ENCODE measurements at regions not wholly inside any gene's neighbourhood (a gene's known extent, or its start where the extent isn't known, plus 50 kb on each side); places are given as distances from the start of the nearest gene placed in this dataset.
"Not testable (repeated sequence)": the region's sequence is repeated elsewhere in the genome, so short reads cannot be mapped to it uniquely, and the experiment has no call there.

DNA sequence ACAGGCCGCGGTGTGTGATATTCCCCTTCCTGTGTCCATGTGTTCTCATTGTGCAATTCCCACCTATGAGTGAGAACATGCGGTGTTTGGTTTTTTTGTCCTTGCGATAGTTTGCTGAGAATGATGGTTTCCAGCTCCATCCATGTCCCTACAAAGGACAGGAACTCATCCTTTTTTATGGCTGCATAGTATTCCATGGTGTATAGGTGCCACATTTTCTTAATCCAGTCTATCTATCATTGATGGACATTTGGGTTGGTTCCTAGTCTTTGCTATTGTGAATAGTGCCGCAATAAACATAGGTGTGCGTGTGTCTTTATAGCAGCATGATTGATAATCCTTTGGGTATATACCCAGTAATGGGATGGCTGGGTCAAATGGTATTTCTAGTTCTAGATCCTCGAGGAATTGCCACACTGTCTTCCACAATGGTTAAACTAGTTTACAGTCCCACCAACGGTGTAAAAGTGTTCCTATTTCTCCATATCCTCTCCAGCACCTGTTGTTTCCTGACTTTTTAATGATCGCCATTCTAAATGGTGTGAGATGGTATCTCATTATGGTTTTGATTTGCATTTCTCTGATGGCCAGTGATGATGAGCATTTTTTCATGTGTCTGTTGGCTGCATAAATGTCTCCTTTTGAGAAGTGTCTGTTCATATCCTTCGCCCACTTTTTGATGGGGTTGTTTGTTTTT, 125.1 kb downstream of the USP22 start:
- TF ChIP-seq, protein P1, sequence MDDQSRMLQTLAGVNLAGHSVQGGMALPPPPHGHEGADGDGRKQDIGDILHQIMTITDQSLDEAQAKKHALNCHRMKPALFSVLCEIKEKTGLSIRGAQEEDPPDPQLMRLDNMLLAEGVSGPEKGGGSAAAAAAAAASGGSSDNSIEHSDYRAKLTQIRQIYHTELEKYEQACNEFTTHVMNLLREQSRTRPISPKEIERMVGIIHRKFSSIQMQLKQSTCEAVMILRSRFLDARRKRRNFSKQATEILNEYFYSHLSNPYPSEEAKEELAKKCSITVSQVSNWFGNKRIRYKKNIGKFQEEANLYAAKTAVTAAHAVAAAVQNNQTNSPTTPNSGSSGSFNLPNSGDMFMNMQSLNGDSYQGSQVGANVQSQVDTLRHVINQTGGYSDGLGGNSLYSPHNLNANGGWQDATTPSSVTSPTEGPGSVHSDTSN (IDR thresholded peaks at IDR 0.05), result not testable (repeated sequence)
- TF ChIP-seq, protein P2, sequence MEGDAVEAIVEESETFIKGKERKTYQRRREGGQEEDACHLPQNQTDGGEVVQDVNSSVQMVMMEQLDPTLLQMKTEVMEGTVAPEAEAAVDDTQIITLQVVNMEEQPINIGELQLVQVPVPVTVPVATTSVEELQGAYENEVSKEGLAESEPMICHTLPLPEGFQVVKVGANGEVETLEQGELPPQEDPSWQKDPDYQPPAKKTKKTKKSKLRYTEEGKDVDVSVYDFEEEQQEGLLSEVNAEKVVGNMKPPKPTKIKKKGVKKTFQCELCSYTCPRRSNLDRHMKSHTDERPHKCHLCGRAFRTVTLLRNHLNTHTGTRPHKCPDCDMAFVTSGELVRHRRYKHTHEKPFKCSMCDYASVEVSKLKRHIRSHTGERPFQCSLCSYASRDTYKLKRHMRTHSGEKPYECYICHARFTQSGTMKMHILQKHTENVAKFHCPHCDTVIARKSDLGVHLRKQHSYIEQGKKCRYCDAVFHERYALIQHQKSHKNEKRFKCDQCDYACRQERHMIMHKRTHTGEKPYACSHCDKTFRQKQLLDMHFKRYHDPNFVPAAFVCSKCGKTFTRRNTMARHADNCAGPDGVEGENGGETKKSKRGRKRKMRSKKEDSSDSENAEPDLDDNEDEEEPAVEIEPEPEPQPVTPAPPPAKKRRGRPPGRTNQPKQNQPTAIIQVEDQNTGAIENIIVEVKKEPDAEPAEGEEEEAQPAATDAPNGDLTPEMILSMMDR (IDR thresholded peaks at IDR 0.05), result not testable (repeated sequence)
- not testable (repeated sequence) for TF ChIP-seq FOSL2 (IDR thresholded peaks at IDR 0.05); FOSL2 (CRISPR knock-in tag; IDR thresholded peaks at IDR 0.05); EP300 (IDR thresholded peaks at IDR 0.05); JUN (IDR thresholded peaks at IDR 0.05); POLR2AphosphoS2 (conservative IDR thresholded peaks at IDR 0.05; ENCODE audit: low read length)
- TF ChIP-seq, protein P3, sequence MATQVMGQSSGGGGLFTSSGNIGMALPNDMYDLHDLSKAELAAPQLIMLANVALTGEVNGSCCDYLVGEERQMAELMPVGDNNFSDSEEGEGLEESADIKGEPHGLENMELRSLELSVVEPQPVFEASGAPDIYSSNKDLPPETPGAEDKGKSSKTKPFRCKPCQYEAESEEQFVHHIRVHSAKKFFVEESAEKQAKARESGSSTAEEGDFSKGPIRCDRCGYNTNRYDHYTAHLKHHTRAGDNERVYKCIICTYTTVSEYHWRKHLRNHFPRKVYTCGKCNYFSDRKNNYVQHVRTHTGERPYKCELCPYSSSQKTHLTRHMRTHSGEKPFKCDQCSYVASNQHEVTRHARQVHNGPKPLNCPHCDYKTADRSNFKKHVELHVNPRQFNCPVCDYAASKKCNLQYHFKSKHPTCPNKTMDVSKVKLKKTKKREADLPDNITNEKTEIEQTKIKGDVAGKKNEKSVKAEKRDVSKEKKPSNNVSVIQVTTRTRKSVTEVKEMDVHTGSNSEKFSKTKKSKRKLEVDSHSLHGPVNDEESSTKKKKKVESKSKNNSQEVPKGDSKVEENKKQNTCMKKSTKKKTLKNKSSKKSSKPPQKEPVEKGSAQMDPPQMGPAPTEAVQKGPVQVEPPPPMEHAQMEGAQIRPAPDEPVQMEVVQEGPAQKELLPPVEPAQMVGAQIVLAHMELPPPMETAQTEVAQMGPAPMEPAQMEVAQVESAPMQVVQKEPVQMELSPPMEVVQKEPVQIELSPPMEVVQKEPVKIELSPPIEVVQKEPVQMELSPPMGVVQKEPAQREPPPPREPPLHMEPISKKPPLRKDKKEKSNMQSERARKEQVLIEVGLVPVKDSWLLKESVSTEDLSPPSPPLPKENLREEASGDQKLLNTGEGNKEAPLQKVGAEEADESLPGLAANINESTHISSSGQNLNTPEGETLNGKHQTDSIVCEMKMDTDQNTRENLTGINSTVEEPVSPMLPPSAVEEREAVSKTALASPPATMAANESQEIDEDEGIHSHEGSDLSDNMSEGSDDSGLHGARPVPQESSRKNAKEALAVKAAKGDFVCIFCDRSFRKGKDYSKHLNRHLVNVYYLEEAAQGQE (IDR thresholded peaks at IDR 0.05), result not testable (repeated sequence)
- TF ChIP-seq, protein P4, sequence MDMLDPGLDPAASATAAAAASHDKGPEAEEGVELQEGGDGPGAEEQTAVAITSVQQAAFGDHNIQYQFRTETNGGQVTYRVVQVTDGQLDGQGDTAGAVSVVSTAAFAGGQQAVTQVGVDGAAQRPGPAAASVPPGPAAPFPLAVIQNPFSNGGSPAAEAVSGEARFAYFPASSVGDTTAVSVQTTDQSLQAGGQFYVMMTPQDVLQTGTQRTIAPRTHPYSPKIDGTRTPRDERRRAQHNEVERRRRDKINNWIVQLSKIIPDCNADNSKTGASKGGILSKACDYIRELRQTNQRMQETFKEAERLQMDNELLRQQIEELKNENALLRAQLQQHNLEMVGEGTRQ (IDR thresholded peaks at IDR 0.05), result not testable (repeated sequence)

Measured in A549 (cell line).